Heart right ventricle (tissue), 16 donors: ENCODE measurements at regions not wholly inside any gene's neighbourhood (a gene's known extent, or its start where the extent isn't known, plus 50 kb on each side); places are given as distances from the start of the nearest gene placed in this dataset.

ENCODE experiments used
- ATAC-seq, 8 donors: fragments of 200-7000 bp; cut with Tn5 transposase; one replicate each; pipeline ENCODE4 v1.9.1; 2020; ENCODE audit warnings: mild to moderate bottlenecking in 8 of 8, moderate library complexity in 8 of 8, moderate number of reproducible peaks in 1 of 8
- DNase-seq, 2 donors: peaks; one replicate each; pipeline ENCODE4 v3.0.0-alpha.2; 2020
- H3K27ac ChIP-seq, 10 donors: fragments of 200-600 bp; sonication (generic) in 2 of 10; one replicate each; pipeline versions ENCODE4 v1.5.0 to v1.8.0; 2020 to 2022; ENCODE audit warnings: mild to moderate bottlenecking in 3 of 10
- H3K27me3 ChIP-seq, 7 donors: fragments of 200-600 bp; one replicate each; pipeline ENCODE4 v1.8.0; 2021 to 2022; ENCODE audit warnings: mild to moderate bottlenecking in 2 of 7
- H3K36me3 ChIP-seq, 9 donors: fragments of 200-600 bp; sonication (generic) in 1 of 9; one replicate each; pipeline versions ENCODE4 v1.5.0 to v1.8.0; 2020 to 2022; ENCODE audit warnings: mild to moderate bottlenecking in 2 of 9
- H3K4me1 ChIP-seq, 9 donors: fragments of 200-600 bp; sonication (generic) in 1 of 9; one replicate each; pipeline versions ENCODE4 v1.5.0 to v1.8.0; 2020 to 2022; ENCODE audit warnings: mild to moderate bottlenecking in 4 of 9
- H3K4me3 ChIP-seq, 10 donors: fragments of 200-600 bp; sonication (generic) in 2 of 10; one replicate each; pipeline versions ENCODE4 v1.5.0 to v1.8.0; 2020 to 2022; ENCODE audit warnings: mild to moderate bottlenecking in 7 of 10, moderate library complexity in 2 of 10
- H3K9me3 ChIP-seq, 11 donors: fragments of 200-600 bp in 10 of 11; sonication (generic) in 2 of 11; one replicate each; pipeline versions ENCODE4 v1.5.0 to v1.8.0; 2013 to 2022; ENCODE audit warnings: mild to moderate bottlenecking in 2 of 11, control low read depth in 1 of 11, moderate library complexity in 1 of 11
- CTCF ChIP-seq, 9 donors: fragments of 200-600 bp; sonication (generic) in 2 of 9; IDR thresholded peaks; one replicate each; pipeline versions ENCODE4 v1.5.0 to v1.8.0; 2021 to 2022; ENCODE audit warnings: antibody characterized with exemption in 9 of 9, mild to moderate bottlenecking in 5 of 9, moderate library complexity in 1 of 9
- WGBS, 2 donors: extraction: QIAGEN DNeasy Blood & Tissue Kit; methylation state at CpG; one replicate each; pipeline ENCODE4 v1.1.7; 2013; ENCODE audit warnings: inconsistent platforms in 1 of 2; 5-methylcytosine and 5-hydroxymethylcytosine counted together
- intact Hi-C, 10 donors: fragments of 100-400 bp; cut with DNase I; formaldehyde crosslinking; loops; one replicate each; pipeline versions ENCODE4 v1.11.1 to v1.14.2; 2022
- donor health status: Arrhythmogenic right ventricular cardiomyopathy.
- donor health status: ischemic (EF 13 %, LVEDD 7.1; RV severe dilation, severe dysfunction).
- donor health status: healthy with polysubstance abuse.
- donor health status: DM: no; HTN: yes; CAD: no.
- donor health status: DM: no; HTN: no; CAD: no.
- donor health status: ischemic (EF 25% LVEDD 6.9; RV normal size, moderate dysfunction).
- donor health status: ischemic (EF 25% LVEDD 5.7; RV mildly dilated, moderate dysfunction).
- donor health status: healthy.
- donor health status: DM: yes; HTN: yes; CAD: no.
- donor health status: Ischemic cardiomyopathy.
- donor health status: ischemic (EF 35%, LVEDD 5.7; RV mildly dilated, moderate dysfunction).
- donor health status: nonischemic (EF 11% LVEDD 7.7; RV severe dilation, severe dysfunction).
- donor health status: DM: yes; HTN: yes; CAD: no.
- donor health status: PGD.
- donor health status: ischemic (EF 29% LVEDD 5.4; RV normal size, mild dysfunction).
- donor health status: nonischemic (EF 23%, LVEDD 6.1; RV moderate dilation, normal function).

GRCh38 chr3:40841131-40841530, 316.4 kb downstream of the ZNF621 start:
- no peak for TF ChIP-seq CTCF (IDR thresholded peaks at IDR 0.05)
- Histone ChIP-seq H3K27ac (no peak overlapping the region), H3K9me3 (peaks cover 0 to 13% (median 0%) of the 10 kb centered on the region in 11 donors), H3K4me1 (peaks cover 0 to 14% (median 0%) of the 10 kb centered on the region in 9 donors), H3K27me3 (no peaks in the 10 kb centered on the region), H3K4me3 (no peak overlapping the region), H3K36me3 (no peaks in the 10 kb centered on the region)
- no peak for DNase-seq
- intact Hi-C loops: loop anchor here in 3 of 10 donors (10.0 kb wide), 2 partner anchors 256 to 354 kb away; partner anchors contain the start of gene CTNNB1 (in 1 of the 3)
- WGBS, 2 donors: 89 to 95% methylated on average over 1 of the region's 1 CpG
- ATAC-seq: no peak

GRCh38 chr3:40841570-40842109, 316.9 kb downstream of the ZNF621 start:
- H3K27me3 ChIP-seq: no peaks in the 10 kb centered on the region
- intact Hi-C loops: loop anchor here in 3 of 10 donors (10.0 kb wide), 2 partner anchors 257 to 353 kb away; partner anchors contain the start of gene CTNNB1 (in 1 of the 3)
- TF ChIP-seq CTCF (IDR thresholded peaks at IDR 0.05): no peak
- H3K4me1 ChIP-seq: peaks cover 0 to 14% (median 0%) of the 10 kb centered on the region in 9 donors
- no peaks in the 10 kb centered on the region for H3K36me3 ChIP-seq
- H3K9me3 ChIP-seq: peaks cover 0 to 14% (median 0%) of the 10 kb centered on the region in 11 donors
- DNase-seq (no peak), ATAC-seq (no peak)
- no peak overlapping the region for H3K27ac ChIP-seq
- no peak overlapping the region for H3K4me3 ChIP-seq

- ATAC-seq (no peak), DNase-seq (no peak)
- no peaks in the 10 kb centered on the region for H3K36me3 ChIP-seq
- WGBS, 2 donors: 97 to 98% methylated on average over 11 of the region's 11 CpGs
- intact Hi-C loops: loop anchor here in 3 of 10 donors (10.0 kb wide), 2 partner anchors 258 to 352 kb away; partner anchors contain the start of gene CTNNB1 (in 1 of the 3)
- no peaks in the 10 kb centered on the region for H3K27me3 ChIP-seq
- H3K4me3 ChIP-seq: no peak overlapping the region
- TF ChIP-seq CTCF (IDR thresholded peaks at IDR 0.05): no peak
- H3K4me1 ChIP-seq: peaks cover 0 to 22% (median 10%) of the 10 kb centered on the region in 9 donors
- peaks cover 0 to 14% (median 0%) of the 10 kb centered on the region in 11 donors for H3K9me3 ChIP-seq
- no peak overlapping the region for H3K27ac ChIP-seq
These were observed 318.0 kb downstream of the ZNF621 start for GRCh38 chr3:40842714-40843113.

GRCh38 chr3:40843208-40843624, 318.5 kb downstream of the ZNF621 start:
- ATAC-seq (no peak), DNase-seq (no peak)
- Histone ChIP-seq H3K27me3 (no peaks in the 10 kb centered on the region), H3K4me3 (no peak overlapping the region), H3K27ac (peak overlapping the region in 1 of 10 donors; percentile 33), H3K9me3 (peaks cover 0 to 14% (median 0%) of the 10 kb centered on the region in 11 donors), H3K4me1 (peaks cover 0 to 27% (median 10%) of the 10 kb centered on the region in 9 donors), H3K36me3 (no peaks in the 10 kb centered on the region)
- intact Hi-C loops: loop anchor here in 3 of 10 donors (10.0 kb wide), 2 partner anchors 258 to 352 kb away; partner anchors contain the start of gene CTNNB1 (in 1 of the 3)
- 89 to 91% methylated on average over 2 of the region's 2 CpGs for WGBS, 2 donors
- no peak for TF ChIP-seq CTCF (IDR thresholded peaks at IDR 0.05)
